ENCODE measurements at regions not wholly inside any gene's neighbourhood (a gene's known extent, or its start where the extent isn't known, plus 50 kb on each side); places are given as distances from the start of the nearest gene placed in this dataset.

DNA sequence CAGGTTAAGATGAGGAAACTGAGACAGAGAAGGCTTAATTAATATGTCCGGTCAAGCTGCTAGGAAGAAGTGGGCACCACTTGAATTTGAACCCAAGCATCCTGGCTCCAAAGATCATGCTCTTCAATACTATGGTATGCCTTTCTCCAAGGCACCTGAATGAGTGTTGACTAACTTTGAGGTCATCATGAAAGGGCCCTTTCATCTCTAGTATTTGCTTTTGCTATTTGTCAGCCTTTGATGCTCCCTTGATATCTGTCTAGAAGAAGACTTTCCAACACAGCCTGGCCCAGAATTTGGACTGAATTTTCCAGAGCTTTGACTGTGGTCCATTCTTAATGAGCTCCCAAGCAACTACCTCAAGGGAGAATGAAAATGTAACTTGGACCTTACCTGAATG, 179.1 kb upstream of the DKK2 start:
- no peak for TF ChIP-seq GABPA (IDR thresholded peaks at IDR 0.05; ENCODE audit: low read depth)
- TF ChIP-seq, protein P1, sequence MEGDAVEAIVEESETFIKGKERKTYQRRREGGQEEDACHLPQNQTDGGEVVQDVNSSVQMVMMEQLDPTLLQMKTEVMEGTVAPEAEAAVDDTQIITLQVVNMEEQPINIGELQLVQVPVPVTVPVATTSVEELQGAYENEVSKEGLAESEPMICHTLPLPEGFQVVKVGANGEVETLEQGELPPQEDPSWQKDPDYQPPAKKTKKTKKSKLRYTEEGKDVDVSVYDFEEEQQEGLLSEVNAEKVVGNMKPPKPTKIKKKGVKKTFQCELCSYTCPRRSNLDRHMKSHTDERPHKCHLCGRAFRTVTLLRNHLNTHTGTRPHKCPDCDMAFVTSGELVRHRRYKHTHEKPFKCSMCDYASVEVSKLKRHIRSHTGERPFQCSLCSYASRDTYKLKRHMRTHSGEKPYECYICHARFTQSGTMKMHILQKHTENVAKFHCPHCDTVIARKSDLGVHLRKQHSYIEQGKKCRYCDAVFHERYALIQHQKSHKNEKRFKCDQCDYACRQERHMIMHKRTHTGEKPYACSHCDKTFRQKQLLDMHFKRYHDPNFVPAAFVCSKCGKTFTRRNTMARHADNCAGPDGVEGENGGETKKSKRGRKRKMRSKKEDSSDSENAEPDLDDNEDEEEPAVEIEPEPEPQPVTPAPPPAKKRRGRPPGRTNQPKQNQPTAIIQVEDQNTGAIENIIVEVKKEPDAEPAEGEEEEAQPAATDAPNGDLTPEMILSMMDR (IDR thresholded peaks at IDR 0.05; ENCODE audit: insufficient read depth, low read length) = no peak
- no peak for TF ChIP-seq SPI1 (IDR thresholded peaks at IDR 0.05; ENCODE audit: borderline replicate concordance, low read depth)
- no peak for TF ChIP-seq POLR2AphosphoS5 (IDR thresholded peaks at IDR 0.05; ENCODE audit: low read depth)
- TF ChIP-seq, protein P2, sequence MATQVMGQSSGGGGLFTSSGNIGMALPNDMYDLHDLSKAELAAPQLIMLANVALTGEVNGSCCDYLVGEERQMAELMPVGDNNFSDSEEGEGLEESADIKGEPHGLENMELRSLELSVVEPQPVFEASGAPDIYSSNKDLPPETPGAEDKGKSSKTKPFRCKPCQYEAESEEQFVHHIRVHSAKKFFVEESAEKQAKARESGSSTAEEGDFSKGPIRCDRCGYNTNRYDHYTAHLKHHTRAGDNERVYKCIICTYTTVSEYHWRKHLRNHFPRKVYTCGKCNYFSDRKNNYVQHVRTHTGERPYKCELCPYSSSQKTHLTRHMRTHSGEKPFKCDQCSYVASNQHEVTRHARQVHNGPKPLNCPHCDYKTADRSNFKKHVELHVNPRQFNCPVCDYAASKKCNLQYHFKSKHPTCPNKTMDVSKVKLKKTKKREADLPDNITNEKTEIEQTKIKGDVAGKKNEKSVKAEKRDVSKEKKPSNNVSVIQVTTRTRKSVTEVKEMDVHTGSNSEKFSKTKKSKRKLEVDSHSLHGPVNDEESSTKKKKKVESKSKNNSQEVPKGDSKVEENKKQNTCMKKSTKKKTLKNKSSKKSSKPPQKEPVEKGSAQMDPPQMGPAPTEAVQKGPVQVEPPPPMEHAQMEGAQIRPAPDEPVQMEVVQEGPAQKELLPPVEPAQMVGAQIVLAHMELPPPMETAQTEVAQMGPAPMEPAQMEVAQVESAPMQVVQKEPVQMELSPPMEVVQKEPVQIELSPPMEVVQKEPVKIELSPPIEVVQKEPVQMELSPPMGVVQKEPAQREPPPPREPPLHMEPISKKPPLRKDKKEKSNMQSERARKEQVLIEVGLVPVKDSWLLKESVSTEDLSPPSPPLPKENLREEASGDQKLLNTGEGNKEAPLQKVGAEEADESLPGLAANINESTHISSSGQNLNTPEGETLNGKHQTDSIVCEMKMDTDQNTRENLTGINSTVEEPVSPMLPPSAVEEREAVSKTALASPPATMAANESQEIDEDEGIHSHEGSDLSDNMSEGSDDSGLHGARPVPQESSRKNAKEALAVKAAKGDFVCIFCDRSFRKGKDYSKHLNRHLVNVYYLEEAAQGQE (IDR thresholded peaks at IDR 0.05; ENCODE audit: insufficient replicate concordance, low read depth) = no peak
- Histone ChIP-seq H3K27me3 (ENCODE audit: insufficient read depth, poor library complexity, severe bottlenecking) (no peaks in the 10 kb centered on the region), H3K4me3 (replicated peaks; ENCODE audit: insufficient read depth, low read length) (no peak overlapping the region), H3K27ac (replicated peaks) (no peak overlapping the region)
- DNase-seq (ENCODE audit: low read depth in 1 of 2, low spot score in 1 of 2) = no peak

DNA sequence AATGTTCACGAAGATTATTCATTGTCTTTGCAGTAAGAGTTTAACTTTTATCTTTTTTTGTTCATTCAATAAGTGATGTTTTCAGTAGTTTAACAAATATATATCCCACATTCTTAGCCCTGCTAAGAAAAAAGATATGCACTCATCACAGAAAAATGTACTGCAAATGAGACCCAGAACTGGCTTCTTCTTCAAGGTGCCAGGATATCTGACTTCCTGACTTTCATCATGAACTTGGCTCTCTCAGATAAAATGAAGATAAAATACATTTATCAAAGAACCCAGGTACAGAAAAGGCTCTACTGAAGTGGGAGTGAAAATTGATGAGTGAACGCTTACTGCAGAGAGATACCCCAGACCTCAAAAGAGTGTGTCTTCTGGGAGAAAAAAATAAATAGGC, 177.8 kb upstream of the DKK2 start:
- DNase-seq (ENCODE audit: low read depth in 1 of 2, low spot score in 1 of 2) = no peak
- Histone ChIP-seq H3K27me3 (ENCODE audit: insufficient read depth, poor library complexity, severe bottlenecking) (no peaks in the 10 kb centered on the region), H3K4me3 (replicated peaks; ENCODE audit: insufficient read depth, low read length) (no peak overlapping the region), H3K27ac (replicated peaks) (no peak overlapping the region)
- TF ChIP-seq, protein P2 (IDR thresholded peaks at IDR 0.05; ENCODE audit: insufficient replicate concordance, low read depth) = no peak
- no peak for TF ChIP-seq POLR2AphosphoS5 (IDR thresholded peaks at IDR 0.05; ENCODE audit: low read depth)
- TF ChIP-seq SPI1 (IDR thresholded peaks at IDR 0.05; ENCODE audit: borderline replicate concordance, low read depth) = no peak
- TF ChIP-seq, protein P1 (IDR thresholded peaks at IDR 0.05; ENCODE audit: insufficient read depth, low read length) = no peak
- no peak for TF ChIP-seq GABPA (IDR thresholded peaks at IDR 0.05; ENCODE audit: low read depth)

DNA sequence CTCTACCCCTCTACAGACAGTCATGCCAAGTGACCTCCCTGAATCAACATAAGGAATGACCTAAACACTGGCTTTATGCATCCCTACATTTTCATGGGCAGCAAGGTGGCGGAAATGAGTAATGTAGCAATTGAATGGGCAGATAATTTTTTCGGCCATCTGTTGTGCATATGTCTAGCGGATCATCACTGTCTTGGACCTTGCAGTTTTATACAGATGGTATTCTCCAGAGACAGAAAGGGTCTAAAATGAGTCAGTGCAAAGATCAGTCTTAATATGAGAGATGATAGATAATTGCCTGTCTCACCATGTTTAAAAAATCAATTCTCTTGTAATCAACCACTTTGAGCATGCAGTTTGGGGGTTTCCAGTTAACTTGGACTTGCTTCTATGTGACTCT, 177.3 kb upstream of the DKK2 start:
- no peak for DNase-seq (ENCODE audit: low read depth in 1 of 2, low spot score in 1 of 2)
- no peaks in the 10 kb centered on the region for H3K27me3 ChIP-seq (ENCODE audit: insufficient read depth, poor library complexity, severe bottlenecking)
- H3K27ac ChIP-seq (replicated peaks) = no peak overlapping the region
- no peak overlapping the region for H3K4me3 ChIP-seq (replicated peaks; ENCODE audit: insufficient read depth, low read length)
- no peak for TF ChIP-seq GABPA (IDR thresholded peaks at IDR 0.05; ENCODE audit: low read depth)
- no peak for TF ChIP-seq SPI1 (IDR thresholded peaks at IDR 0.05; ENCODE audit: borderline replicate concordance, low read depth)

DNA sequence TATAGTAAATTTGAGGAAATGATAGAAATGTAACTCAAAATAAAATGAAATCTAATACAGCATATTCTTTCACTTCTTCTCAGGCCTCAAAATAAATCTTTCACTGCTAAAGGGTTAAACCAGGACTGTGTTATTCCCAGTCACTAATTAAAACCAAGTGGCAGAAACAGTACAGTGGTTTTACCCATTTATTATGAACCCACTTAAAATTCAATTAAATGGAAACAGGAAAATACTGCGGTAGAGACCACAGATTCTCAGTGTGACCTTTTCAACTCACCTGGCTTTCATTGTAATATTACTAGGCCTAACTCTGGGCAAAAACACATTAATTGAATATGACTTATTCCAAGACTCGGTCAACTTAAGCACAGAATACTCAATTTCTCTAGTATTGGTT, 176.5 kb upstream of the DKK2 start:
- TF ChIP-seq POLR2AphosphoS5 (IDR thresholded peaks at IDR 0.05; ENCODE audit: low read depth) (no peak), GABPA (IDR thresholded peaks at IDR 0.05; ENCODE audit: low read depth) (no peak), SPI1 (IDR thresholded peaks at IDR 0.05; ENCODE audit: borderline replicate concordance, low read depth) (no peak)
- TF ChIP-seq, protein P2 (IDR thresholded peaks at IDR 0.05; ENCODE audit: insufficient replicate concordance, low read depth) = no peak
- TF ChIP-seq, protein P1 (IDR thresholded peaks at IDR 0.05; ENCODE audit: insufficient read depth, low read length) = no peak
- Histone ChIP-seq H3K27ac (replicated peaks) (no peak overlapping the region), H3K4me3 (replicated peaks; ENCODE audit: insufficient read depth, low read length) (no peak overlapping the region), H3K27me3 (ENCODE audit: insufficient read depth, poor library complexity, severe bottlenecking) (no peaks in the 10 kb centered on the region)
- no peak for DNase-seq (ENCODE audit: low read depth in 1 of 2, low spot score in 1 of 2)
